ENCODE measurements at regions not wholly inside any gene's neighbourhood (a gene's known extent, or its start where the extent isn't known, plus 50 kb on each side); places are given as distances from the start of the nearest gene placed in this dataset.

DNA sequence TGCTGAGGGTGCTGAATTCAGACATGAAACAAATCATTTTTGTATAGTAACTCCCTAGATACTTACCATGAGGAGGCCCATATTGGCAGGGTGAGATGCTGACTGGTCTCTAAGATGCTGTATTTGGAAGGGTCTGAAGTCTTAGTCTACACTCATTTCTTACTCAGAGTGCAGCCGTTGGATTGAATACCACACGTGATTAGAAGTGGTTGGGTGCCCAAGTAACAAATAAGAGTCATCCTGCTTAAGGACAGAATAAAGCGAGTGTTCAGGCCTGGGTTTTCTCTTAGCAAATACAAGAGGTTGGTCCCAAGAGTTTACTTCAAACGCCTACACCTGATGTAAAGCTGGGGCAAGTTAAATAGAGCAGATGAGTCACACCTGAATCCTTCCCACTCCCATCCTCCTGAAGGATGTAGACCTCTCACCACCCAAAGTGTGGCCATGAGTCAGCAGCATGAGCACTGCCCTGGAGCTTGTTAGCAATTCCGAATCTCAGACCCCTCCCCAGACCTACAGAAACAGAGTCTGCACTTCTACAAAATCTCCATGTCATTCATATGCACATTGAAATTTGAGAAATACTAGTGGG is 284.6 kb upstream of the CDH5 start:
- TF ChIP-seq EP300 (IDR thresholded peaks at IDR 0.05) (no peak), POLR2AphosphoS5 (IDR thresholded peaks at IDR 0.05) (no peak)
- TF ChIP-seq, protein P1, sequence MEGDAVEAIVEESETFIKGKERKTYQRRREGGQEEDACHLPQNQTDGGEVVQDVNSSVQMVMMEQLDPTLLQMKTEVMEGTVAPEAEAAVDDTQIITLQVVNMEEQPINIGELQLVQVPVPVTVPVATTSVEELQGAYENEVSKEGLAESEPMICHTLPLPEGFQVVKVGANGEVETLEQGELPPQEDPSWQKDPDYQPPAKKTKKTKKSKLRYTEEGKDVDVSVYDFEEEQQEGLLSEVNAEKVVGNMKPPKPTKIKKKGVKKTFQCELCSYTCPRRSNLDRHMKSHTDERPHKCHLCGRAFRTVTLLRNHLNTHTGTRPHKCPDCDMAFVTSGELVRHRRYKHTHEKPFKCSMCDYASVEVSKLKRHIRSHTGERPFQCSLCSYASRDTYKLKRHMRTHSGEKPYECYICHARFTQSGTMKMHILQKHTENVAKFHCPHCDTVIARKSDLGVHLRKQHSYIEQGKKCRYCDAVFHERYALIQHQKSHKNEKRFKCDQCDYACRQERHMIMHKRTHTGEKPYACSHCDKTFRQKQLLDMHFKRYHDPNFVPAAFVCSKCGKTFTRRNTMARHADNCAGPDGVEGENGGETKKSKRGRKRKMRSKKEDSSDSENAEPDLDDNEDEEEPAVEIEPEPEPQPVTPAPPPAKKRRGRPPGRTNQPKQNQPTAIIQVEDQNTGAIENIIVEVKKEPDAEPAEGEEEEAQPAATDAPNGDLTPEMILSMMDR (IDR thresholded peaks at IDR 0.05), result no peak
- H3K4me3 ChIP-seq, result no peak overlapping the region
- H3K27ac ChIP-seq, result no peak overlapping the region
- no peak for DNase-seq
- no peaks in the 10 kb centered on the region for H3K9me3 ChIP-seq
- intact Hi-C loops (cut with DNase I; ENCODE audit: low total_unique reads), result no loop called here
- peaks cover 0 to 7% (median 2%) of the 10 kb centered on the region in 4 donors for H3K4me1 ChIP-seq
- 42 to 53% (median 44%) methylated on average over 5 of the region's 5 CpGs for WGBS, 5 donors
- H3K27me3 ChIP-seq, result no peaks in the 10 kb centered on the region
- H3K36me3 ChIP-seq, result no peaks in the 10 kb centered on the region

GRCh38 chr16:66079671-66080334 is 286.7 kb upstream of the CDH5 start:
- Histone ChIP-seq H3K9me3 (no peaks in the 10 kb centered on the region), H3K27me3 (no peaks in the 10 kb centered on the region), H3K4me3 (no peak overlapping the region), H3K27ac (no peak overlapping the region), H3K4me1 (peaks cover 0 to 7% (median 2%) of the 10 kb centered on the region in 4 donors), H3K36me3 (no peaks in the 10 kb centered on the region)
- no peak for TF ChIP-seq EP300 (IDR thresholded peaks at IDR 0.05)
- TF ChIP-seq POLR2A (IDR thresholded peaks at IDR 0.05), result no peak
- TF ChIP-seq POLR2AphosphoS5 (IDR thresholded peaks at IDR 0.05), result no peak
- TF ChIP-seq, protein P1 (IDR thresholded peaks at IDR 0.05), result no peak
- intact Hi-C loops (cut with DNase I; ENCODE audit: low total_unique reads), result no loop called here
- no peak for DNase-seq
- 63 to 71% (median 63%) methylated on average over 5 of the region's 5 CpGs for WGBS, 5 donors

DNA sequence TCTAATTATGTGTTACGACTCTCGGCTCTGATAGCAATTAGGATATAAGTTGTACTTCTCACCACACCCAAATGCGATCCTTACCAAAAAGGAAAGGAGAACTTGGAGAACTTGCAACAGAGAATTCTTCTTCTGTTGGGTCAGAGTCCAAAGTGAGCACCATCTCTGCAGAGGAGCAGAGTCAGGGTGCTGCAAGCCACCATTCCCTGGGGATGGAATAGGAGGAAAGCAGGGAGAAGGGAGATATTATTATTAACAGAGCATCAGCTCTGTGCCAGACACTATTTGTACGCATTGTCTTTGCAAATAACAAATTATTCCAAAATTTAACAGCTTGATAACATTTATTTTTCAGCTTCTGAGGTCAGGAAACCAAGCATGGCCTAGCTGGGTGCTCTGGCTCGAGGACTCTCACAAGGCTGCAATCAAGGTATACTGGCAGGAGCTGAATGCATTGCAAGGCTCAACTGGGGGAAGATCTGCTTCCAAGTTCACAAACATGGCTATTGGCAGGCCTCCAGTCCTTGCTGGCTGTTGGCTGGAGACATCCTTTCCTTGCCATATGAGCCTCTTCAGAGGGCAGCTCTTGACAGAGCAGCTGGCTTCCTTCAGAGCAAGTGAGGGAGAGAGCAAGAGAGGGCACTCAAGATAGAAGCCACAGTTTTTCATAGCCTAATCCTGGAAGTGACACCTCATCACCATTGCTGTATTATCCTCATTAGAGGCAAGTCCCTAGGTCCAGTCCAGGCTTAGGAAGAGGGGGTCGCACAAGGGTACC is 296.2 kb upstream of the CDH5 start:
- Histone ChIP-seq H3K36me3 (no peaks in the 10 kb centered on the region), H3K27me3 (no peaks in the 10 kb centered on the region), H3K4me3 (no peak overlapping the region), H3K4me1 (peaks cover 0 to 20% (median 6%) of the 10 kb centered on the region in 4 donors), H3K27ac (peak overlapping the region in 1 of 5 donors; percentile 8), H3K9me3 (no peaks in the 10 kb centered on the region)
- peak; percentile 41 to 85 for DNase-seq
- WGBS, 5 donors, result 62 to 72% (median 71%) methylated on average over 6 of the region's 6 CpGs
- TF ChIP-seq EP300 (IDR thresholded peaks at IDR 0.05) (no peak), POLR2AphosphoS5 (IDR thresholded peaks at IDR 0.05) (peak in 2 of 3 donors; percentile 64 to 68), POLR2A (IDR thresholded peaks at IDR 0.05) (no peak)
- TF ChIP-seq, protein P1 (IDR thresholded peaks at IDR 0.05), result no peak
- intact Hi-C loops (cut with DNase I; ENCODE audit: low total_unique reads), result no loop called here

DNA sequence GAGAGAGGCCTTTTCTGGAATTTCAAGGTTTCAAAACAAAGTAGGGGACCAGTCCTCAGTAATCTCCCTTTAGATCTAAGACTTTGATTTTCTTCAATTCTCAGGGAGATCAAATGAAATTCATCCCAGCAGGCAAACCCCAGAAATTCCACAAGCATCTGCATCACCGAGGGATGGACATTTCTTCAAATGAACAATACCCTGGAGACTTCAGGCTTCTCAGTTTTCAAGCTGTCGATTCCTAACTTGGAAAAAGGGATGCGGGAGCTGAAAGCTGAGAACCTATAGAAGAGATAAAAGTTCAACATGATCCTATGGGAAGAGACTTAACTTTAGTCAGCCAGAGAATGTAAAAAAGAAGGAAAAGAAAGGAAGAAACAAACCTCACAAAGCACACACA is 296.9 kb upstream of the CDH5 start:
- intact Hi-C loops (cut with DNase I; ENCODE audit: low total_unique reads), result no loop called here
- no peak for DNase-seq
- no peaks in the 10 kb centered on the region for H3K36me3 ChIP-seq
- no peak overlapping the region for H3K4me3 ChIP-seq
- no peaks in the 10 kb centered on the region for H3K27me3 ChIP-seq
- TF ChIP-seq, protein P1 (IDR thresholded peaks at IDR 0.05), result no peak
- TF ChIP-seq POLR2AphosphoS5 (IDR thresholded peaks at IDR 0.05) (no peak), EP300 (IDR thresholded peaks at IDR 0.05) (no peak), POLR2A (IDR thresholded peaks at IDR 0.05) (no peak)
- H3K27ac ChIP-seq, result no peak overlapping the region
- peaks cover 0 to 20% (median 6%) of the 10 kb centered on the region in 4 donors for H3K4me1 ChIP-seq
- no peaks in the 10 kb centered on the region for H3K9me3 ChIP-seq
- WGBS, 5 donors, result 69 to 79% (median 71%) methylated on average over 3 of the region's 3 CpGs
